ENCODE measurements at regions not wholly inside any gene's neighbourhood (a gene's known extent, or its start where the extent isn't known, plus 50 kb on each side); places are given as distances from the start of the nearest gene placed in this dataset.

GRCh38 chrX:112527903-112528302 lies 151.8 kb downstream of the LHFPL1 start:
- TF ChIP-seq CTCF (conservative IDR thresholded peaks at IDR 0.05; ENCODE audit: low read depth, low read length): no peak
- no peak for TF ChIP-seq EZH2 (IDR thresholded peaks at IDR 0.05; ENCODE audit: low read length, unreplicated experiment)

Data from PC-3 (cell line).